GM23338 (cell line): ENCODE measurements at regions not wholly inside any gene's neighbourhood (a gene's known extent, or its start where the extent isn't known, plus 50 kb on each side); places are given as distances from the start of the nearest gene placed in this dataset.
A peak's percentile ranks its signal among the peaks of the same experiment; 100 is the strongest.

Source experiments
- ATAC-seq: fragments of 200-7000 bp; cut with Tn5 transposase; 3 replicates; pipeline ENCODE4 v1.9.1; 2020
- DNase-seq: peaks from one replicate; pipeline ENCODE4 v3.0.0-alpha.2; 2015; ENCODE audit warnings: low spot score
- H2AFZ ChIP-seq: fragments of 200-600 bp; sonication (generic); 2 replicates; pipeline ENCODE4 v1.8.0; 2016; ENCODE audit warnings: antibody characterized with exemption, mild to moderate bottlenecking, moderate library complexity
- H3F3A ChIP-seq: fragments of 200-600 bp; sonication (generic); replicated peaks from 2 replicates; pipeline ENCODE4 v1.8.0; 2017; ENCODE audit warnings: antibody characterized with exemption, mixed run types, low read depth
- H3K27ac ChIP-seq: fragments of 200-600 bp; sonication (generic); 2 replicates; pipeline ENCODE4 v1.6.1; 2016; ENCODE audit warnings: low read depth
- H3K27me3 ChIP-seq: fragments of 200-600 bp; sonication (generic); 2 replicates; pipeline ENCODE4 v1.8.0; 2016; ENCODE audit warnings: mild to moderate bottlenecking, mixed run types, moderate library complexity; ENCODE audit not compliant: insufficient read depth
- H3K36me3 ChIP-seq: fragments of 200-600 bp; sonication (generic); 2 replicates; pipeline ENCODE4 v1.8.0; 2016; ENCODE audit warnings: mild to moderate bottlenecking; ENCODE audit not compliant: insufficient read depth
- H3K4me1 ChIP-seq: fragments of 200-600 bp; sonication (generic); 2 replicates; pipeline ENCODE4 v1.8.0; 2016; ENCODE audit warnings: mild to moderate bottlenecking, moderate library complexity; ENCODE audit not compliant: insufficient read depth
- H3K4me2 ChIP-seq: fragments of 200-600 bp; sonication (generic); 2 replicates; pipeline ENCODE4 v1.7.1; 2017; ENCODE audit warnings: mixed run types
- H3K4me3 ChIP-seq: fragments of 200-600 bp; sonication (generic); 2 replicates; pipeline ENCODE4 v1.6.1; 2016; ENCODE audit warnings: mixed run types
- H3K79me2 ChIP-seq: fragments of 200-600 bp; sonication (generic); replicated peaks from 2 replicates; pipeline ENCODE4 v1.8.0; 2017; ENCODE audit warnings: mild to moderate bottlenecking; ENCODE audit not compliant: insufficient read depth
- H3K9me2 ChIP-seq: fragments of 200-600 bp; sonication (generic); 2 replicates; pipeline ENCODE4 v1.8.0; 2017; ENCODE audit not compliant: insufficient read depth
- H4K20me1 ChIP-seq: fragments of 200-600 bp; sonication (generic); replicated peaks from 2 replicates; pipeline ENCODE4 v1.8.0; 2017; ENCODE audit warnings: mild to moderate bottlenecking; ENCODE audit not compliant: insufficient read depth
- H3K27ac Mint-ChIP-seq: 2 replicates; pipeline ENCODE4 v1.8.0; 2020; ENCODE audit warnings: inconsistent platforms, mild to moderate bottlenecking, moderate library complexity, mixed read lengths
- H3K27me3 Mint-ChIP-seq: 3 replicates; pipeline ENCODE4 v1.8.0; 2022; ENCODE audit warnings: low read depth, mild to moderate bottlenecking, moderate library complexity, mixed read lengths, inconsistent platforms; ENCODE audit not compliant: insufficient read depth, poor library complexity
- H3K36me3 Mint-ChIP-seq: 3 replicates; pipeline ENCODE4 v1.8.0; 2021; ENCODE audit warnings: low read depth, mild to moderate bottlenecking, inconsistent platforms, moderate library complexity, mixed read lengths
- H3K4me1 Mint-ChIP-seq: 3 replicates; pipeline ENCODE4 v1.8.0; 2020; ENCODE audit warnings: mild to moderate bottlenecking, inconsistent platforms, mixed read lengths
- H3K4me3 Mint-ChIP-seq: 3 replicates; pipeline ENCODE4 v1.8.0; 2021; ENCODE audit warnings: moderate library complexity, mild to moderate bottlenecking, inconsistent platforms, mixed read lengths
- H3K9me3 Mint-ChIP-seq: 3 replicates; pipeline ENCODE4 v1.8.0; 2020; ENCODE audit warnings: moderate library complexity, mild to moderate bottlenecking, inconsistent platforms, mixed read lengths
- CREB1 ChIP-seq: fragments of 250-450 bp; sonication (Bioruptor Pico); IDR thresholded peaks from 2 replicates; pipeline ENCODE4 v1.5.0; 2020; ENCODE audit warnings: low read depth, mild to moderate bottlenecking, moderate library complexity
- EZH2phosphoT487 ChIP-seq: fragments of 200-600 bp; sonication (generic); IDR thresholded peaks from one replicate; pipeline ENCODE4 v1.8.1; 2018; ENCODE audit warnings: antibody characterized with exemption; ENCODE audit not compliant: unreplicated experiment
- JUNB ChIP-seq: IDR thresholded peaks from one replicate; pipeline ENCODE4 v1.6.1; 2016; ENCODE audit warnings: antibody characterized with exemption; ENCODE audit not compliant: unreplicated experiment
- NANOG ChIP-seq: IDR thresholded peaks from 2 replicates; pipeline ENCODE4 v1.6.1; 2016; ENCODE audit warnings: antibody characterized with exemption, borderline replicate concordance
- POLR2AphosphoS5 ChIP-seq: IDR thresholded peaks from 2 replicates; pipeline ENCODE4 v1.6.1; 2016; ENCODE audit warnings: antibody characterized with exemption, low read depth
- STAT1 ChIP-seq: IDR thresholded peaks from one replicate; pipeline ENCODE4 v1.6.1; 2016; ENCODE audit warnings: antibody characterized with exemption; ENCODE audit not compliant: unreplicated experiment
- ZNF114 ChIP-seq: fragments of 250-450 bp; sonication (Bioruptor Pico); IDR thresholded peaks from 2 replicates; pipeline ENCODE4 v1.5.0; 2020; ENCODE audit warnings: mild to moderate bottlenecking, moderate library complexity
- ZNF331 ChIP-seq: fragments of 250-450 bp; sonication (Bioruptor Pico); IDR thresholded peaks from 2 replicates; pipeline ENCODE4 v1.5.0; 2020; ENCODE audit warnings: low read depth, mild to moderate bottlenecking, moderate library complexity
- ZNF462 ChIP-seq: fragments of 250-450 bp; sonication (Bioruptor Pico); IDR thresholded peaks from 2 replicates; pipeline ENCODE4 v1.5.0; 2020; ENCODE audit warnings: mild to moderate bottlenecking, moderate library complexity
- TF ChIP-seq, protein P1 (sequence below): IDR thresholded peaks from 2 replicates; pipeline ENCODE4 v1.6.1; 2016; ENCODE audit warnings: antibody characterized with exemption

GRCh38 chr1:184276416-184276815, 110.4 kb upstream of the C1orf21 start:
- no peaks in the 10 kb centered on the region for H3K27me3 ChIP-seq
- H3K9me3 Mint-ChIP-seq, result peaks cover 3% of the 10 kb centered on the region; the same call in 1 of the 3 replicates
- TF ChIP-seq EZH2phosphoT487 (no peak), ZNF331 (CRISPR knock-in tag) (no peak), POLR2AphosphoS5 (no peak), CREB1 (no peak), NANOG (no peak), ZNF114 (CRISPR knock-in tag) (no peak)
- TF ChIP-seq, protein P1, sequence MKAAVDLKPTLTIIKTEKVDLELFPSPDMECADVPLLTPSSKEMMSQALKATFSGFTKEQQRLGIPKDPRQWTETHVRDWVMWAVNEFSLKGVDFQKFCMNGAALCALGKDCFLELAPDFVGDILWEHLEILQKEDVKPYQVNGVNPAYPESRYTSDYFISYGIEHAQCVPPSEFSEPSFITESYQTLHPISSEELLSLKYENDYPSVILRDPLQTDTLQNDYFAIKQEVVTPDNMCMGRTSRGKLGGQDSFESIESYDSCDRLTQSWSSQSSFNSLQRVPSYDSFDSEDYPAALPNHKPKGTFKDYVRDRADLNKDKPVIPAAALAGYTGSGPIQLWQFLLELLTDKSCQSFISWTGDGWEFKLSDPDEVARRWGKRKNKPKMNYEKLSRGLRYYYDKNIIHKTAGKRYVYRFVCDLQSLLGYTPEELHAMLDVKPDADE, result no peak
- H3K4me2 ChIP-seq, result no peak overlapping the region
- no peak overlapping the region for H3K4me3 ChIP-seq
- DNase-seq (no peak), ATAC-seq (no peak)
- H3F3A ChIP-seq, result no peaks in the 10 kb centered on the region
- no peak overlapping the region for H2AFZ ChIP-seq
- H4K20me1 ChIP-seq, result no peaks in the 10 kb centered on the region
- H3K27ac ChIP-seq, result no peak overlapping the region
- H3K4me1 Mint-ChIP-seq, result peaks cover 15% of the 10 kb centered on the region; the same call in 2 of the 3 replicates
- no peak overlapping the region for H3K4me3 Mint-ChIP-seq
- H3K9me2 ChIP-seq, result 0 out of 2 replicates have a peak, but pooled peaks cover 4% of the 10 kb centered on the region
- no peaks in the 10 kb centered on the region for H3K27me3 Mint-ChIP-seq
- no peaks in the 10 kb centered on the region for H3K79me2 ChIP-seq
- peaks cover 19% of the 10 kb centered on the region for H3K4me1 ChIP-seq
- H3K27ac Mint-ChIP-seq, result no peak overlapping the region
- no peaks in the 10 kb centered on the region for H3K36me3 ChIP-seq
- no peaks in the 10 kb centered on the region for H3K36me3 Mint-ChIP-seq

DNA sequence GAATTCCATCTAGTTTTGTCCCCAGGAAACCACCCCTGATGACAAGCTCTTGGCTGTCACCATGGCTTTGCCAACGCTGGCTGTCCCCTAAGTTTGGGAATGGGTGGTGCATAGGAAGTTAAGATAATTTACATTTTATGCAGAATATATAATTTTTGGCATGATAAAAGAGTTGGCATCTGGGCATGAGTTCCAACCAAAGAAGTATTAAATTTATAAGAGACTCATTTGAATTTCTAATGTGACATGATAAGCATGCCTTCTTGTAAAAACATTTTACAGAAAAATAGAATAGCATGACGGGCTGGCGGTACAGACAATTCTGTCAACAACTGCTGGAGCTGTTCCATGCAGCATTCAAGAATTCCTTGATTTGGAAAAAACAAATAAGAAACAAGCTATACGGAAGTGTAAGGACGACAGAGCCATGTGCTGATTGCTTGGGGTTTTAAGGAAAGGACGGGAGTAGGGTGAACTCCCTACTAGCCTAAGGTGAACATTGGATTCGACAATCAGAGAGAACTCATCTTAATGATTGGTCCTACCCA, 106.8 kb upstream of the C1orf21 start:
- no peak for DNase-seq
- no peaks in the 10 kb centered on the region for H3K36me3 ChIP-seq

GRCh38 chr1:184283999-184284398, 102.8 kb upstream of the C1orf21 start:
- Histone ChIP-seq H3K4me2 (no peak overlapping the region), H3K27ac (no peak overlapping the region), H3F3A (no peaks in the 10 kb centered on the region), H4K20me1 (no peaks in the 10 kb centered on the region), H3K9me2 (no peaks in the 10 kb centered on the region; the same call in 1 of the 2 replicates), H2AFZ (0 out of 2 replicates have a peak overlapping the region, but pooled peaks have one; percentile 56), H3K27me3 (no peaks in the 10 kb centered on the region), H3K4me1 (no peaks in the 10 kb centered on the region), H3K4me3 (no peak overlapping the region), H3K79me2 (no peaks in the 10 kb centered on the region), H3K36me3 (no peaks in the 10 kb centered on the region)
- ATAC-seq (no peak), DNase-seq (no peak)
- no peak overlapping the region for H3K4me3 Mint-ChIP-seq
- peaks cover 20% of the 10 kb centered on the region for H3K9me3 Mint-ChIP-seq
- peaks cover 3% of the 10 kb centered on the region for H3K27me3 Mint-ChIP-seq
- H3K36me3 Mint-ChIP-seq, result peaks cover 10% of the 10 kb centered on the region
- peak overlapping the region; percentile 36; the same call in 1 of the 2 replicates for H3K27ac Mint-ChIP-seq
- no peaks in the 10 kb centered on the region; the same call in 2 of the 3 replicates for H3K4me1 Mint-ChIP-seq
- TF ChIP-seq POLR2AphosphoS5 (no peak), ZNF462 (CRISPR knock-in tag) (no peak), NANOG (no peak), ZNF331 (CRISPR knock-in tag) (no peak), JUNB (no peak)

More for the DNA sequence above, 106.8 kb upstream of the C1orf21 start:
- H3K9me3 Mint-ChIP-seq, result peaks cover 3% of the 10 kb centered on the region; the same call in 1 of the 3 replicates
- H3K4me2 ChIP-seq, result no peak overlapping the region
- H3K4me3 ChIP-seq, result no peak overlapping the region
- no peaks in the 10 kb centered on the region for H3F3A ChIP-seq
- no peak overlapping the region for H3K27ac ChIP-seq
- no peak for ATAC-seq
- H3K4me1 ChIP-seq, result no peaks in the 10 kb centered on the region
- H3K79me2 ChIP-seq, result no peaks in the 10 kb centered on the region
- peaks cover 3% of the 10 kb centered on the region for H3K27me3 Mint-ChIP-seq
- TF ChIP-seq STAT1 (no peak), EZH2phosphoT487 (no peak)
- H3K36me3 Mint-ChIP-seq, result no peaks in the 10 kb centered on the region
- H3K4me3 Mint-ChIP-seq, result no peak overlapping the region
- H3K9me2 ChIP-seq, result 0 out of 2 replicates have a peak, but pooled peaks cover 4% of the 10 kb centered on the region
- H2AFZ ChIP-seq, result no peak overlapping the region
- H3K27me3 ChIP-seq, result no peaks in the 10 kb centered on the region
- H4K20me1 ChIP-seq, result no peaks in the 10 kb centered on the region
- H3K4me1 Mint-ChIP-seq, result no peaks in the 10 kb centered on the region; the same call in 2 of the 3 replicates
- no peak overlapping the region for H3K27ac Mint-ChIP-seq
